Liver (tissue), 8 donors: ENCODE measurements at regions not wholly inside any gene's neighbourhood (a gene's known extent, or its start where the extent isn't known, plus 50 kb on each side); places are given as distances from the start of the nearest gene placed in this dataset.

Source experiments
- DNase-seq: peaks from one replicate; pipeline ENCODE4 v3.0.0-alpha.2; 2017; ENCODE audit warnings: low spot score
- H3K27ac ChIP-seq, 2 donors: one replicate each; pipeline ENCODE4 v1.7.0; 2013; ENCODE audit warnings: inconsistent platforms in 2 of 2, low read length in 2 of 2, control low read depth in 1 of 2, low read depth in 1 of 2, mild to moderate bottlenecking in 1 of 2
- H3K27me3 ChIP-seq, 4 donors: one replicate each; pipeline versions ENCODE4 v1.6.1 to v1.7.0; 2013; ENCODE audit warnings: low read length in 3 of 4, inconsistent platforms in 1 of 4, mild to moderate bottlenecking in 1 of 4, moderate library complexity in 1 of 4; ENCODE audit not compliant: control insufficient read depth in 4 of 4, insufficient read depth in 4 of 4
- H3K36me3 ChIP-seq, 4 donors: one replicate each; pipeline versions ENCODE4 v1.6.1 to v1.7.0; 2013; ENCODE audit warnings: low read length in 3 of 4, mild to moderate bottlenecking in 3 of 4, low read depth in 1 of 4, moderate library complexity in 1 of 4; ENCODE audit not compliant: control insufficient read depth in 4 of 4, insufficient read depth in 3 of 4
- H3K4me1 ChIP-seq, 4 donors: one replicate each; pipeline versions ENCODE4 v1.6.1 to v1.7.0; 2013; ENCODE audit warnings: low read length in 3 of 4, mild to moderate bottlenecking in 3 of 4, moderate library complexity in 1 of 4; ENCODE audit not compliant: control insufficient read depth in 4 of 4, insufficient read depth in 4 of 4
- H3K4me3 ChIP-seq, 3 donors: one replicate each; pipeline versions ENCODE4 v1.6.1 to v1.7.0; 2013; ENCODE audit warnings: low read length in 3 of 3, control low read depth in 1 of 3, low read depth in 1 of 3, mild to moderate bottlenecking in 1 of 3
- H3K9ac ChIP-seq, 2 donors: one replicate each; pipeline ENCODE4 v1.7.0; 2013; ENCODE audit warnings: low read length in 2 of 2, mild to moderate bottlenecking in 2 of 2, moderate library complexity in 2 of 2, control low read depth in 1 of 2, low read depth in 1 of 2
- H3K9me3 ChIP-seq, 4 donors: one replicate each; pipeline versions ENCODE4 v1.6.1 to v1.7.0; 2013; ENCODE audit warnings: low read length in 3 of 4; ENCODE audit not compliant: control insufficient read depth in 4 of 4
- EGR1 ChIP-seq, 2 donors: IDR thresholded peaks; 2 replicates each; pipeline ENCODE4 v1.6.1; 2016 to 2018; ENCODE audit warnings: antibody characterized with exemption in 2 of 2, low read depth in 2 of 2
- FOXA1 ChIP-seq: IDR thresholded peaks from 2 replicates; pipeline ENCODE4 v1.6.1; 2016; ENCODE audit warnings: antibody characterized with exemption
- FOXA2 ChIP-seq: IDR thresholded peaks from 2 replicates; pipeline ENCODE4 v1.6.1; 2016; ENCODE audit warnings: antibody characterized with exemption
- GABPA ChIP-seq, 2 donors: IDR thresholded peaks in 1 of 2; conservative IDR thresholded peaks in 1 of 2; 2 replicates each; pipeline ENCODE4 v1.6.1; 2016; ENCODE audit warnings: antibody characterized with exemption in 2 of 2, mild to moderate bottlenecking in 1 of 2, moderate library complexity in 1 of 2
- HNF4A ChIP-seq, 2 donors: conservative IDR thresholded peaks; 2 replicates each; pipeline ENCODE4 v1.6.1; 2016; ENCODE audit warnings: antibody characterized with exemption in 2 of 2, mild to moderate bottlenecking in 2 of 2
- HNF4G ChIP-seq: IDR thresholded peaks from 2 replicates; pipeline ENCODE4 v1.6.1; 2016; ENCODE audit warnings: antibody characterized with exemption
- JUND ChIP-seq, 2 donors: IDR thresholded peaks; 2 replicates each; pipeline ENCODE4 v1.6.1; 2016; ENCODE audit warnings: antibody characterized with exemption in 2 of 2
- NR2F2 ChIP-seq: IDR thresholded peaks from 2 replicates; pipeline ENCODE4 v1.6.1; 2016; ENCODE audit warnings: antibody characterized with exemption
- RAD21 ChIP-seq, 2 donors: IDR thresholded peaks; 2 replicates each; pipeline ENCODE4 v1.6.1; 2016; ENCODE audit warnings: antibody characterized with exemption in 2 of 2, mild to moderate bottlenecking in 2 of 2
- RXRA ChIP-seq, 2 donors: IDR thresholded peaks; 2 replicates each; pipeline ENCODE4 v1.6.1; 2017 to 2018; ENCODE audit warnings: antibody characterized with exemption in 2 of 2, mild to moderate bottlenecking in 1 of 2
- SP1 ChIP-seq: IDR thresholded peaks from 2 replicates; pipeline ENCODE4 v1.6.1; 2018; ENCODE audit warnings: antibody characterized with exemption, mild to moderate bottlenecking
- TAF1 ChIP-seq: conservative IDR thresholded peaks from 2 replicates; pipeline ENCODE4 v1.6.1; 2016; ENCODE audit warnings: antibody characterized with exemption, mild to moderate bottlenecking
- YY1 ChIP-seq: IDR thresholded peaks from 2 replicates; pipeline ENCODE4 v1.6.1; 2016; ENCODE audit warnings: antibody characterized with exemption, mild to moderate bottlenecking
- WGBS: extraction: QIAGEN DNeasy Blood & Tissue Kit; methylation state at CpG from one replicate; pipeline ENCODE4 v1.1.7; 2013; 5-methylcytosine and 5-hydroxymethylcytosine counted together
- TF ChIP-seq, protein P1 (sequence below): IDR thresholded peaks from 2 replicates; pipeline ENCODE4 v1.6.1; 2016; ENCODE audit warnings: antibody characterized with exemption, mild to moderate bottlenecking
- TF ChIP-seq, protein P2 (sequence below): IDR thresholded peaks from 2 replicates; pipeline ENCODE4 v1.6.1; 2016; ENCODE audit warnings: antibody characterized with exemption
- TF ChIP-seq, protein P3 (sequence below): IDR thresholded peaks from 2 replicates; pipeline ENCODE4 v1.6.1; 2016; ENCODE audit warnings: antibody characterized with exemption
- TF ChIP-seq, protein P4 (sequence below): fragments of 150-350 bp; IDR thresholded peaks from 2 replicates; pipeline ENCODE4 v1.5.1; 2017; ENCODE audit warnings: improper control_type of control experiment, low read depth, low read length; ENCODE audit not compliant: missing input control
- TF ChIP-seq, protein P5 (sequence below): IDR thresholded peaks from 2 replicates; pipeline ENCODE4 v1.6.1; 2016; ENCODE audit warnings: antibody characterized with exemption
- donor health status: healthy.
- donor health status: healthy.
- donor health status: healthy.
- donor health status: healthy.
- donor health status: healthy.

DNA sequence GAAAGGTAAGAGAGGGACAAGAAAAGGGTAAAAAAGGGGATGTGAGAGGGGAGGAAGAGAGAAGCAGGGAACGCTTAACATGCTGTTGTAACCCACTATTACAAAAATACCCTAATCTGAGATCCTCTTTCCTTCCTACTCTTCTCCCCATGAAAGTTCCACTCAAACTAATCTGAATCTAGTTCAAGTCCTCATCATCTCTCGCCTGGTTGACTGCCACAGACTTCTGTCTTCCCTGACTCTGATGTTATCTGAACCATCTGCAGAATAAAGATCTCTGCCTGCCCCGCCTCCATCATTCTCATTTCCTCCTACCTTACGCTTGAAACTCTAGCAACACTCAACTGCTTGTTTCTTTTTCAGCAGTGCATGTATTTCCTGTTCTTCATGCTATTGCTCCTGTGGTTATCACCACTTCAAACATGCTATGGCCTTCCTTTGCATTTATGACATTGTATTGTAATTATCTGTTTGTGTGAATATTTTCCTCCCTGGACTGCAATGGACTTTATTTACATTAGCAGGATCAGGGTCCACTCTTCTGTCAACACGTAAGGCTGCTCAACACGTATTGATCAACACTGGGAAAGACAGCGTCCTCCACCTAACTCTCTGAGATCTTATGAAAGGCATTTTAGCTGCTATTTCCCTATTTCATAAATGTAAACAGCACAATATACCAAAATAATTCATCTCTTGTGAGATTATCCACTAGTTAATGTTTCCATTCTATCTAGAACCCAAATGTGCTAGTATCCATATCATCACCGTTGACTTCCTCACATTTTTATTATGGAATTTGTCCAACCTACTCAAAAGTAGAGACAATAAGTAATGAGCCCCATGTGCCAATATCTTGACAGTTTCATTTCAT is 215.5 kb upstream of the USP25 start:
- Histone ChIP-seq H3K4me1 (peaks cover 2 to 14% (median 6%) of the 10 kb centered on the region in 4 donors), H3K9me3 (peaks cover 0 to 3% (median 0%) of the 10 kb centered on the region in 4 donors), H3K27ac (peak overlapping the region in 1 of 2 donors; percentile 50), H3K4me3 (peak overlapping the region in 2 of 3 donors; percentile 18 to 29), H3K36me3 (no peaks in the 10 kb centered on the region), H3K9ac (no peak overlapping the region), H3K27me3 (no peaks in the 10 kb centered on the region)
- peak; percentile 47 to 64 for TF ChIP-seq RXRA (IDR thresholded peaks at IDR 0.05)
- peak; percentile 90 for TF ChIP-seq SP1
- TF ChIP-seq, protein P1, sequence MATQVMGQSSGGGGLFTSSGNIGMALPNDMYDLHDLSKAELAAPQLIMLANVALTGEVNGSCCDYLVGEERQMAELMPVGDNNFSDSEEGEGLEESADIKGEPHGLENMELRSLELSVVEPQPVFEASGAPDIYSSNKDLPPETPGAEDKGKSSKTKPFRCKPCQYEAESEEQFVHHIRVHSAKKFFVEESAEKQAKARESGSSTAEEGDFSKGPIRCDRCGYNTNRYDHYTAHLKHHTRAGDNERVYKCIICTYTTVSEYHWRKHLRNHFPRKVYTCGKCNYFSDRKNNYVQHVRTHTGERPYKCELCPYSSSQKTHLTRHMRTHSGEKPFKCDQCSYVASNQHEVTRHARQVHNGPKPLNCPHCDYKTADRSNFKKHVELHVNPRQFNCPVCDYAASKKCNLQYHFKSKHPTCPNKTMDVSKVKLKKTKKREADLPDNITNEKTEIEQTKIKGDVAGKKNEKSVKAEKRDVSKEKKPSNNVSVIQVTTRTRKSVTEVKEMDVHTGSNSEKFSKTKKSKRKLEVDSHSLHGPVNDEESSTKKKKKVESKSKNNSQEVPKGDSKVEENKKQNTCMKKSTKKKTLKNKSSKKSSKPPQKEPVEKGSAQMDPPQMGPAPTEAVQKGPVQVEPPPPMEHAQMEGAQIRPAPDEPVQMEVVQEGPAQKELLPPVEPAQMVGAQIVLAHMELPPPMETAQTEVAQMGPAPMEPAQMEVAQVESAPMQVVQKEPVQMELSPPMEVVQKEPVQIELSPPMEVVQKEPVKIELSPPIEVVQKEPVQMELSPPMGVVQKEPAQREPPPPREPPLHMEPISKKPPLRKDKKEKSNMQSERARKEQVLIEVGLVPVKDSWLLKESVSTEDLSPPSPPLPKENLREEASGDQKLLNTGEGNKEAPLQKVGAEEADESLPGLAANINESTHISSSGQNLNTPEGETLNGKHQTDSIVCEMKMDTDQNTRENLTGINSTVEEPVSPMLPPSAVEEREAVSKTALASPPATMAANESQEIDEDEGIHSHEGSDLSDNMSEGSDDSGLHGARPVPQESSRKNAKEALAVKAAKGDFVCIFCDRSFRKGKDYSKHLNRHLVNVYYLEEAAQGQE: no peak
- TF ChIP-seq HNF4A (conservative IDR thresholded peaks at IDR 0.05): peak; percentile 95
- TF ChIP-seq, protein P2, sequence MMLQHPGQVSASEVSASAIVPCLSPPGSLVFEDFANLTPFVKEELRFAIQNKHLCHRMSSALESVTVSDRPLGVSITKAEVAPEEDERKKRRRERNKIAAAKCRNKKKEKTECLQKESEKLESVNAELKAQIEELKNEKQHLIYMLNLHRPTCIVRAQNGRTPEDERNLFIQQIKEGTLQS: no peak
- peak; percentile 100 for TF ChIP-seq FOXA2
- peak; percentile 64 for TF ChIP-seq YY1
- no peak for TF ChIP-seq NR2F2
- TF ChIP-seq FOXA1: peak; percentile 99
- TF ChIP-seq RAD21 (IDR thresholded peaks at IDR 0.05): peak; percentile 34 to 43
- TF ChIP-seq, protein P3, sequence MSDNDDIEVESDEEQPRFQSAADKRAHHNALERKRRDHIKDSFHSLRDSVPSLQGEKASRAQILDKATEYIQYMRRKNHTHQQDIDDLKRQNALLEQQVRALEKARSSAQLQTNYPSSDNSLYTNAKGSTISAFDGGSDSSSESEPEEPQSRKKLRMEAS: peak; percentile 42
- TF ChIP-seq HNF4G: peak; percentile 83
- TF ChIP-seq GABPA (IDR thresholded peaks at IDR 0.05 in 1 of 2, conservative IDR thresholded peaks at IDR 0.05 in 1 of 2): no peak
- TF ChIP-seq, protein P4, sequence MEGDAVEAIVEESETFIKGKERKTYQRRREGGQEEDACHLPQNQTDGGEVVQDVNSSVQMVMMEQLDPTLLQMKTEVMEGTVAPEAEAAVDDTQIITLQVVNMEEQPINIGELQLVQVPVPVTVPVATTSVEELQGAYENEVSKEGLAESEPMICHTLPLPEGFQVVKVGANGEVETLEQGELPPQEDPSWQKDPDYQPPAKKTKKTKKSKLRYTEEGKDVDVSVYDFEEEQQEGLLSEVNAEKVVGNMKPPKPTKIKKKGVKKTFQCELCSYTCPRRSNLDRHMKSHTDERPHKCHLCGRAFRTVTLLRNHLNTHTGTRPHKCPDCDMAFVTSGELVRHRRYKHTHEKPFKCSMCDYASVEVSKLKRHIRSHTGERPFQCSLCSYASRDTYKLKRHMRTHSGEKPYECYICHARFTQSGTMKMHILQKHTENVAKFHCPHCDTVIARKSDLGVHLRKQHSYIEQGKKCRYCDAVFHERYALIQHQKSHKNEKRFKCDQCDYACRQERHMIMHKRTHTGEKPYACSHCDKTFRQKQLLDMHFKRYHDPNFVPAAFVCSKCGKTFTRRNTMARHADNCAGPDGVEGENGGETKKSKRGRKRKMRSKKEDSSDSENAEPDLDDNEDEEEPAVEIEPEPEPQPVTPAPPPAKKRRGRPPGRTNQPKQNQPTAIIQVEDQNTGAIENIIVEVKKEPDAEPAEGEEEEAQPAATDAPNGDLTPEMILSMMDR: no peak
- no peak for TF ChIP-seq EGR1 (IDR thresholded peaks at IDR 0.05; ENCODE audit: low read depth in 2 of 2)
- TF ChIP-seq JUND (IDR thresholded peaks at IDR 0.05): peak; percentile 45 to 52
- TF ChIP-seq, protein P5, sequence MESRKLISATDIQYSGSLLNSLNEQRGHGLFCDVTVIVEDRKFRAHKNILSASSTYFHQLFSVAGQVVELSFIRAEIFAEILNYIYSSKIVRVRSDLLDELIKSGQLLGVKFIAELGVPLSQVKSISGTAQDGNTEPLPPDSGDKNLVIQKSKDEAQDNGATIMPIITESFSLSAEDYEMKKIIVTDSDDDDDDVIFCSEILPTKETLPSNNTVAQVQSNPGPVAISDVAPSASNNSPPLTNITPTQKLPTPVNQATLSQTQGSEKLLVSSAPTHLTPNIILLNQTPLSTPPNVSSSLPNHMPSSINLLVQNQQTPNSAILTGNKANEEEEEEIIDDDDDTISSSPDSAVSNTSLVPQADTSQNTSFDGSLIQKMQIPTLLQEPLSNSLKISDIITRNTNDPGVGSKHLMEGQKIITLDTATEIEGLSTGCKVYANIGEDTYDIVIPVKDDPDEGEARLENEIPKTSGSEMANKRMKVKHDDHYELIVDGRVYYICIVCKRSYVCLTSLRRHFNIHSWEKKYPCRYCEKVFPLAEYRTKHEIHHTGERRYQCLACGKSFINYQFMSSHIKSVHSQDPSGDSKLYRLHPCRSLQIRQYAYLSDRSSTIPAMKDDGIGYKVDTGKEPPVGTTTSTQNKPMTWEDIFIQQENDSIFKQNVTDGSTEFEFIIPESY: peak; percentile 33
- no peak for TF ChIP-seq TAF1
- 30% methylated on average over 8 of the region's 8 CpGs for WGBS
- no peak for DNase-seq
